Ecto neural progenitor cell (in vitro differentiated cells): ENCODE measurements at regions not wholly inside any gene's neighbourhood (a gene's known extent, or its start where the extent isn't known, plus 50 kb on each side); places are given as distances from the start of the nearest gene placed in this dataset.
"Not testable (repeated sequence)": the region's sequence is repeated elsewhere in the genome, so short reads cannot be mapped to it uniquely, and the experiment has no call there.

Source experiments
- DNase-seq: peaks from one replicate; pipeline ENCODE4 v3.0.0-alpha.2; 2018; ENCODE audit warnings: low spot score

GRCh38 chr14:71328183-71328582 lies 420.9 kb downstream of the PCNX1 start:
- no peak for DNase-seq

- no peak for DNase-seq
Observed at GRCh38 chr14:71328954-71329353, 421.7 kb downstream of the PCNX1 start.

- DNase-seq: no peak
Observed at GRCh38 chr14:71331403-71331802, 424.1 kb downstream of the PCNX1 start.

- no peak for DNase-seq
Observed at GRCh38 chr14:71332476-71332875, 425.2 kb downstream of the PCNX1 start.

- no peak for DNase-seq
Observed at GRCh38 chr14:71333705-71334104, 426.4 kb downstream of the PCNX1 start.

GRCh38 chr14:71336489-71337192 lies 429.4 kb downstream of the PCNX1 start:
- no peak for DNase-seq

GRCh38 chr14:71338153-71338552 lies 430.9 kb downstream of the PCNX1 start:
- DNase-seq: no peak

- no peak for DNase-seq
Observed at GRCh38 chr14:71339650-71340415, 432.6 kb downstream of the PCNX1 start.

GRCh38 chr14:71341156-71341555 lies 433.9 kb downstream of the PCNX1 start:
- no peak for DNase-seq

GRCh38 chr14:71343724-71344123 lies 436.5 kb downstream of the PCNX1 start:
- no peak for DNase-seq

- DNase-seq: no peak
Observed at GRCh38 chr14:71344506-71344905, 437.2 kb downstream of the PCNX1 start.

GRCh38 chr14:71346685-71347084 lies 439.4 kb downstream of the PCNX1 start:
- DNase-seq: no peak

- DNase-seq: no peak
Observed at GRCh38 chr14:71348394-71348793, 441.1 kb downstream of the PCNX1 start.

GRCh38 chr14:71348817-71349216 lies 441.6 kb downstream of the PCNX1 start:
- no peak for DNase-seq

GRCh38 chr14:71354142-71354541 lies 446.9 kb downstream of the PCNX1 start:
- DNase-seq: no peak

- no peak for DNase-seq
Observed at GRCh38 chr14:71354801-71355200, 447.5 kb downstream of the PCNX1 start.

- DNase-seq: no peak
Observed at GRCh38 chr14:71355324-71356201, 448.3 kb downstream of the PCNX1 start.

GRCh38 chr14:71358209-71358931 lies 451.1 kb downstream of the PCNX1 start:
- DNase-seq: no peak

- DNase-seq: not testable (repeated sequence)
Observed at GRCh38 chr14:71358932-71359421, 451.7 kb downstream of the PCNX1 start.

GRCh38 chr14:71359823-71360222 lies 452.6 kb downstream of the PCNX1 start:
- no peak for DNase-seq

GRCh38 chr14:71361336-71361735 lies 454.1 kb downstream of the PCNX1 start:
- no peak for DNase-seq

- no peak for DNase-seq
Observed at GRCh38 chr14:71361874-71362273, 454.6 kb downstream of the PCNX1 start.
